AG09309 (cell line): ENCODE measurements at regions not wholly inside any gene's neighbourhood (a gene's known extent, or its start where the extent isn't known, plus 50 kb on each side); places are given as distances from the start of the nearest gene placed in this dataset.
"Not testable (repeated sequence)": the region's sequence is repeated elsewhere in the genome, so short reads cannot be mapped to it uniquely, and the experiment has no call there.

Source experiments
- DNase-seq: peaks from one replicate; pipeline ENCODE4 v3.0.0-alpha.2; 2010; ENCODE audit warnings: low read depth
- H3K4me3 ChIP-seq: 2 replicates; pipeline ENCODE4 v1.5.1; 2011; ENCODE audit warnings: mild to moderate bottlenecking, low read depth, low read length, moderate library complexity; ENCODE audit not compliant: control insufficient read depth
- TF ChIP-seq, protein P1 (sequence below): IDR thresholded peaks from 2 replicates; pipeline ENCODE4 v1.5.1; 2011; ENCODE audit warnings: mild to moderate bottlenecking, low read depth, low read length, inconsistent platforms; ENCODE audit not compliant: insufficient read depth, control insufficient read depth; ENCODE audit errors: missing control alignments

DNA sequence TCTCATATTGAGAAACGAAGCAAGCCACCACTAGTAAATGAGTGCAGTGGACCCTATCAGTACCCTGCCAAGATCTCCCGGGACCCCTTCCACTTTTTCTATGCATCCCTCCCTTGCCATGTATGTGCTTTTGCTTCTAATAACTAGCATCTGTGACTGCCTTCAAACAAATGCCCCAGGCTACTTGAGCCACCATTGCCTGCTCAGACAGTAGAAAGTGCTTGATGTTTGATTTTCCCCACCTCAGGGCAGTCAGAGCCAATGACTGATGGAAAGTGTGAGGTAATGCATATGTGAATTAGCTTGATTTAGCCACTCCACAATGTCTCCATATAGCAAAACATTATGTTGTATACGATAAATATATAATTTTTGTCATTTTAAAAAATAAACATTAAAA lies 797.3 kb upstream of the ACO1 start:
- TF ChIP-seq, protein P1, sequence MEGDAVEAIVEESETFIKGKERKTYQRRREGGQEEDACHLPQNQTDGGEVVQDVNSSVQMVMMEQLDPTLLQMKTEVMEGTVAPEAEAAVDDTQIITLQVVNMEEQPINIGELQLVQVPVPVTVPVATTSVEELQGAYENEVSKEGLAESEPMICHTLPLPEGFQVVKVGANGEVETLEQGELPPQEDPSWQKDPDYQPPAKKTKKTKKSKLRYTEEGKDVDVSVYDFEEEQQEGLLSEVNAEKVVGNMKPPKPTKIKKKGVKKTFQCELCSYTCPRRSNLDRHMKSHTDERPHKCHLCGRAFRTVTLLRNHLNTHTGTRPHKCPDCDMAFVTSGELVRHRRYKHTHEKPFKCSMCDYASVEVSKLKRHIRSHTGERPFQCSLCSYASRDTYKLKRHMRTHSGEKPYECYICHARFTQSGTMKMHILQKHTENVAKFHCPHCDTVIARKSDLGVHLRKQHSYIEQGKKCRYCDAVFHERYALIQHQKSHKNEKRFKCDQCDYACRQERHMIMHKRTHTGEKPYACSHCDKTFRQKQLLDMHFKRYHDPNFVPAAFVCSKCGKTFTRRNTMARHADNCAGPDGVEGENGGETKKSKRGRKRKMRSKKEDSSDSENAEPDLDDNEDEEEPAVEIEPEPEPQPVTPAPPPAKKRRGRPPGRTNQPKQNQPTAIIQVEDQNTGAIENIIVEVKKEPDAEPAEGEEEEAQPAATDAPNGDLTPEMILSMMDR = no peak
- no peak for DNase-seq
- no peak overlapping the region for H3K4me3 ChIP-seq

DNA sequence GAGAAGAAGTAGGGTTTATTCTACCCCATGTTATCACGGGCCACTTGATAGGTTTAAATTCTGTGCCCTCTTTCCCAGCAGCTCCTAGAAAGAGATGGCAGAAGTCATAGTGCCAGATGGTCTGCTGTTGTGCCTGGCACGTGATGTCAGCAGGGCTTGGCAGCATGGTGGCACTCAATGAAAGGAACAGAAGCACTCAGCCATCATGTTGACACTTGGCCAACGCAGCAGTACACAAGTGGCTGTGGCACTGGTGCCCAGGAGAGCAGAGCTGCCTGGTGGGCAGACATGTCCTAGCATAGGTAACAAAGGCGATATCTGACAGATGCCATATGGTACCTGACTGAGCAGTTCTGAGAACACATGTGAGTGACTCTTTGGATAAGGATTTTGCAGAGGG lies 796.4 kb upstream of the ACO1 start:
- H3K4me3 ChIP-seq = no peak overlapping the region
- DNase-seq = no peak
- TF ChIP-seq, protein P1 = no peak

DNA sequence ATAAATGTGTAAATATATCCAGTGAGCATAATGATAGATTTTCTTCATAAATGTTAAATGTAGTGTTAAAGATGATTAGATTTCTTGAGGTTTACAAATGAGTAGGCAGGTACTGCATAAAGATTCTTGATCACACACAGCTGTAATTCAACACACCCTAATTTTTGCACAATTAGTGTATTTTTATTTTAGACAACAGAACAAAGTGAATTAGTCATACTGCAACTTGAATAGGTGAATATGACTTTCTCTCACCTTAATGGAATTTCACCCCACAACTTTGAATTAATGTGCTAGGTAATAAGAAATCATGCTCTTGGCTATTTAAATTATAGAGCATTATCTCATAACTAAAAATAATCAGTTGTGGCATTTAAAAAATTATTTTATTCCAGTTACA lies 795.7 kb upstream of the ACO1 start:
- H3K4me3 ChIP-seq = no peak overlapping the region
- no peak for DNase-seq
- TF ChIP-seq, protein P1 = no peak

DNA sequence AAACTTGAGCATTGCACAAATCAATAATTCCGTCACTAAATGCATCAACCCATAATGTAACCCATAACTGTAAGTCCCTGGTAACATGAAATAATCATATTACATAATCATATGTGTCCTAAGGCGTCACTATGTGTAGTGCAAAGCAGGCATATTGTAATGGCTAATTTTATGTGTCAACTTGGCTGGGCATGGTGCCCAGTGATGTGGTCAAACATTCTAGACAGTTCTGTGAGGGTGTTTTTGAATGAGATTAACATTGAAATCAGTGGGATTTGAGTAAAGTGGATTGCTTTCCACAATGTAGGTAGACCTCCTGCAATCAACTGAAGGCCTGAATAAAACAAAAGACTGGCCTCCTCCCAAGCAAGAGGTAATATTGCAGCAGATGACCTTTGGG lies 794.4 kb upstream of the ACO1 start:
- H3K4me3 ChIP-seq = no peak overlapping the region
- TF ChIP-seq, protein P1 = no peak
- DNase-seq = no peak

DNA sequence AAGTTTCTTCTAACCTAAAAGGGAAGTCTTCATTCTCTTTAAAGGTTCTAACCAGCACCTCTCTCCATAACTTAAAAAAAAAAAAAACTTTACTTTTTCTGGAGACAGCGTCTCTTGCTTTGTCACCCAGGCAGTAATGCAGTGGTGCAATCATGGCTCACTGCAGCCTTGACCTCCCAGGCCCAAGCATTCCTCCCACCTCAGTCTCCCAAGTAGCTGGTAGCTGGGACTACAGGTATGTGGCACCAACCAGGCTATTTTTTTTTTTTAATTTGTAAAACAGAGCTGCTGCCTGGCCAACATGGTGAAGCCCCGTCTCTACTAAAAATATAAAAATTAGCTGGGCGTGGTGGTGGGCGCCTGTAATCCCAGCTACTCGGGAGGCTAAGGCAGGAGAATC lies 787.4 kb upstream of the ACO1 start:
- H3K4me3 ChIP-seq, DNase-seq: not testable (repeated sequence)

DNA sequence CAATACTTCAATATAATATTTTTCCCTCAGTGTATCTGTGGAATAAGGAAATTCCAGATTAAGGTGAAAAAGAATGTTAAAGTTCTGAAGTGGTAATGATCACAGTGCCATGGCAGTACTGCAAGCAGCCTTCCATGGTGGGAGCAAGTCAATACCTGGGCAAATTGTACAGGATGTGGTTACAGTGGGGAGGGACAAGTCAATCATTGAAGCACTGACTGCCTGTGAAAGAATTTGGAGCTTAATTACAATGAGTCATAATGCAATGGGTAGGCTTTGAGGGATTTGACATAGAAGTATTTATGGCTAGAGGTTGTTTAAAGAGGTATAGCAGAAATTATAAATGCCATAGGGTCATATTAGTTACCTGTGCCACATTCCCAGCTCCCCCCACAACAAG lies 786.5 kb upstream of the ACO1 start:
- no peak overlapping the region for H3K4me3 ChIP-seq
- DNase-seq = no peak
- TF ChIP-seq, protein P1 = no peak

DNA sequence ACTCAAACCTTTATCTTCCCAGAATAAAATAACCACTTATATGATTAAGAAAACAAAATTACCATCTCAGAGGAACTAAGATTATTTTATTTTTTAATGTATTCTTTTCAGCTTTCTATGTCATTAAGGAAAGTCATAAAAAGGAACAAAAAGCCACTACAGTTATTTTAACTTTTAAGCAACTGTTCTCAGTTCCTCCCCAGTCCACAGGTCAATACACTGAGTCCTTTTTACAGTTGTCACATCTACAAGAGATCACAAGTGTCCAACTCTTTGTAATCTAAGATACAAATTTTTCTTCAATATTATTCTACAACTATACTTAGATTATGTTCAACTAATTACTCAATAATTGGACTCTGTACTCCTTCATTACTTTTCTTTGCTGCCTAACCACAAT lies 782.8 kb upstream of the ACO1 start:
- H3K4me3 ChIP-seq = no peak overlapping the region
- DNase-seq = no peak
- TF ChIP-seq, protein P1 = no peak

DNA sequence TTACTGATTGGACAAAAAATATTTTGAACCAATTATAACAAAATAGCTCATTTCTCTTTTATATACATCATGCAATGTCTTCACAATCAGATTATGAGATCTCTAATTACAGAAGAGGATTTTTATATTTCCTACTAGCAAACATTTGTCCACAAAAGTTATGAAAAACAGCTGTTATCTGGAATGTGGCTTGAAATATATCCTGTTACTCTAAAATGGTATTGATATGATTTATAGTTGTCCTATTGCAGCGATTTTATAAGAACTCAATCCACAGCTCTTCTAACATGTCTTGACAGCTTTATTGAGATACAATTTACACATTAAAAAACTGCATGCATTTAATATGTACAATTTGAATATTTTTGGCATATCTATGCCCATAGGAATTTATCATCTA lies 779.9 kb upstream of the ACO1 start:
- TF ChIP-seq, protein P1 = no peak
- H3K4me3 ChIP-seq = no peak overlapping the region

More for the DNA sequence above, 779.9 kb upstream of the ACO1 start:
- DNase-seq = no peak
